Astrocyte of the cerebellum (primary cell): ENCODE measurements at regions not wholly inside any gene's neighbourhood (a gene's known extent, or its start where the extent isn't known, plus 50 kb on each side); places are given as distances from the start of the nearest gene placed in this dataset.
"Not testable (repeated sequence)": the region's sequence is repeated elsewhere in the genome, so short reads cannot be mapped to it uniquely, and the experiment has no call there.

Source experiments
- DNase-seq: peaks from one replicate; pipeline ENCODE4 v3.0.0-alpha.2; 2011; ENCODE audit warnings: low read depth
- H3K4me3 ChIP-seq: 2 replicates; pipeline ENCODE4 v1.5.1; 2011; ENCODE audit warnings: mild to moderate bottlenecking, low read depth, low read length, moderate library complexity
- in situ Hi-C: cut with HindIII; loops from 2 replicates; pipeline ENCODE4 v1.10.0; 2017; ENCODE audit warnings: low sequenced_read_pairs
- TF ChIP-seq, protein P1 (sequence below): IDR thresholded peaks from 2 replicates; pipeline ENCODE4 v1.5.1; 2012; ENCODE audit warnings: low read length, low read depth, moderate library complexity, mild to moderate bottlenecking; ENCODE audit errors: missing control alignments

DNA sequence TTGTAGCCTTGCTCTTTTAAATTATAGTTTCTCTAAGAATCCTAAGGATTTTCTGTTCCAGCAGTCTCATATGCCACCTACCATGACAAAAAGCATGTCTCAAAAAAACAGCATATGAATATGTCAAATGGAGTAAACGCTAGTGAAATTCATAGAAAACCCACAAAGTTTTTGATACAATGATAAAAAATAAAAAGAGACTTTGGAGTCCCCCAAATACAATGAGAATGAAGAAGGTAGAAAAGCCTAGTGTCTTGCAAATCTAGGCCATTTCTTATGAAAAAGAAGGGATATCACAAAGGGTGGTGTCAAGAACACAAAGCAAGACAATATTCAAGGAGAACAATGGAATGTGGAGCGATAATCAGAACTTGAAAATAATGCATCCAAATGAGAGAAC lies 668.5 kb downstream of the PLOD2 start:
- DNase-seq = no peak
- TF ChIP-seq, protein P1, sequence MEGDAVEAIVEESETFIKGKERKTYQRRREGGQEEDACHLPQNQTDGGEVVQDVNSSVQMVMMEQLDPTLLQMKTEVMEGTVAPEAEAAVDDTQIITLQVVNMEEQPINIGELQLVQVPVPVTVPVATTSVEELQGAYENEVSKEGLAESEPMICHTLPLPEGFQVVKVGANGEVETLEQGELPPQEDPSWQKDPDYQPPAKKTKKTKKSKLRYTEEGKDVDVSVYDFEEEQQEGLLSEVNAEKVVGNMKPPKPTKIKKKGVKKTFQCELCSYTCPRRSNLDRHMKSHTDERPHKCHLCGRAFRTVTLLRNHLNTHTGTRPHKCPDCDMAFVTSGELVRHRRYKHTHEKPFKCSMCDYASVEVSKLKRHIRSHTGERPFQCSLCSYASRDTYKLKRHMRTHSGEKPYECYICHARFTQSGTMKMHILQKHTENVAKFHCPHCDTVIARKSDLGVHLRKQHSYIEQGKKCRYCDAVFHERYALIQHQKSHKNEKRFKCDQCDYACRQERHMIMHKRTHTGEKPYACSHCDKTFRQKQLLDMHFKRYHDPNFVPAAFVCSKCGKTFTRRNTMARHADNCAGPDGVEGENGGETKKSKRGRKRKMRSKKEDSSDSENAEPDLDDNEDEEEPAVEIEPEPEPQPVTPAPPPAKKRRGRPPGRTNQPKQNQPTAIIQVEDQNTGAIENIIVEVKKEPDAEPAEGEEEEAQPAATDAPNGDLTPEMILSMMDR = no peak
- H3K4me3 ChIP-seq = no peak overlapping the region
- in situ Hi-C loops = no loop called here

GRCh38 chr3:145517416-145517815 lies 643.6 kb downstream of the PLOD2 start:
- in situ Hi-C loops, H3K4me3 ChIP-seq, DNase-seq: not testable (repeated sequence)

DNA sequence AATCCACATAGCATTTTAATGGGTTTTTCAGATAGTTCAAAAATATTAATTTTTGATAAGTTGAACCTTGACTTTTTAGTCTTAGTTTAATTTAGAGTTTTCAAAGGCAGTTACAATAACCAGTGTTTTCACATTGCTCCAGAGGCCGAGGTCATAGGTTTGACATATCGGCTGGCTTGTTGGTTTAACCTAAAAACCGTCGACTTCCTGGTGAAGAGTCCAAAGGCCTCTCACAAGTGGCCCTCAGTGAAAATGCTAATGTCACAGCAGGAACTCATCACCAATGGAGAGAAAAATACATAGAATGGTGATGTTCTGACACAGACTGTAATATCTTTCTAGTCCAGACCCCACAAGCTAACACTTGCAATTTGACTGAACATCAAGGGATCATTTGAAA lies 642.3 kb downstream of the PLOD2 start:
- TF ChIP-seq, protein P1 = no peak
- DNase-seq = no peak
- H3K4me3 ChIP-seq = no peak overlapping the region
- in situ Hi-C loops = no loop called here

DNA sequence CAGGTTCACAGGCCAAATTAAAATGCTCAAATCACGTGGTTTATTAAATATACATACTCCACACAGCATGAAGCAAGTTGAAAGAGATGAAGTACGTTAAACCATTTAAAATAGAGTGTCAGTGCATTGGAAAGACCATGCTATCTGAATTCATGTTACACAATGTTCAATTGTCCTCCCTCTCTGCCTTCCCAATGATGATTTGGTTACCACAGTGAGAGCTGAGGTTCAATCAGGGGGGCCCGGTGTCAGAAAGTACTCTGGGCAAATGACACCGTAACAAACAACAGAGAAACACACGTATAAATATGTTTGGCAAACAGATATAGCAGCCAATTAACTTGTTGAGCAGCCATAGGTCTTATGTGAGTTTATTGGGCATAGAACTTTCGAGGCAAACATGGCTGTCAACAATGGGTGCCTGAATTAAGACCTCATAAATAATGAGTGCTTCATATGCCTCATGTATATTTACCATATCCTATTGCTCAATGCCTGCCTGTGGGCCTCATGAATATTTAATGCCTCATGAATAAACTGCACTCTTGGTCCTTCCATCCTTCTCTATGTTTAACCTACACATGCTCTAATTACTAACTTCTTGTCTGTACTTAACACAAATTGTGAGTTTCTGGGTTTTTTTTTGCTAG lies 641.5 kb downstream of the PLOD2 start:
- no peak overlapping the region for H3K4me3 ChIP-seq
- DNase-seq = no peak
- in situ Hi-C loops = no loop called here
- TF ChIP-seq, protein P1 = no peak

- H3K4me3 ChIP-seq = no peak overlapping the region
- in situ Hi-C loops = no loop called here
- TF ChIP-seq, protein P1 = no peak
- DNase-seq = no peak
These were observed 638.8 kb downstream of the PLOD2 start for GRCh38 chr3:145522179-145522578.

GRCh38 chr3:145522893-145523651 lies 637.9 kb downstream of the PLOD2 start:
- no peak overlapping the region for H3K4me3 ChIP-seq
- DNase-seq = no peak
- TF ChIP-seq, protein P1 = no peak
- in situ Hi-C loops = no loop called here

DNA sequence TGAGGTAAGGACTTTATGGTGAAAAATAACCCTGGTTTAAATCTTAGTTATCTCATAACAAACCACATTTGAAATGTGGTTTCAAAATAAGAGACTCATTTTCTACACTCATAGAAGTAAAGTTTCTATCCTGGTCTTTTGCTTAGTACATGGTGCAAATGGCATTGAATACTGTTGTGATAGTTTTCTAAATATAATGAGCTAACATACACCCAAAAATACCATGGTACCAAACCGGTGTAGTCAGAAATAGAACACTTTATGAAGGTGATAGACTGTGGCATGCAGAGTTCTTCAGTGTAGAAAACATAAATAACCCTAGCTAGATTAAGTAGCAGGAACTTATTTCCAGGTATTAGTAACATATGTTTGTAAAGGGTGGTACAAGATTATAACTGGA lies 629.4 kb downstream of the PLOD2 start:
- in situ Hi-C loops = no loop called here
- TF ChIP-seq, protein P1 = no peak

More for the DNA sequence above, 629.4 kb downstream of the PLOD2 start:
- H3K4me3 ChIP-seq = no peak overlapping the region
- DNase-seq = no peak
